ENCODE measurements at regions not wholly inside any gene's neighbourhood (a gene's known extent, or its start where the extent isn't known, plus 50 kb on each side); places are given as distances from the start of the nearest gene placed in this dataset.
"Not testable (repeated sequence)": the region's sequence is repeated elsewhere in the genome, so short reads cannot be mapped to it uniquely, and the experiment has no call there.

DNA sequence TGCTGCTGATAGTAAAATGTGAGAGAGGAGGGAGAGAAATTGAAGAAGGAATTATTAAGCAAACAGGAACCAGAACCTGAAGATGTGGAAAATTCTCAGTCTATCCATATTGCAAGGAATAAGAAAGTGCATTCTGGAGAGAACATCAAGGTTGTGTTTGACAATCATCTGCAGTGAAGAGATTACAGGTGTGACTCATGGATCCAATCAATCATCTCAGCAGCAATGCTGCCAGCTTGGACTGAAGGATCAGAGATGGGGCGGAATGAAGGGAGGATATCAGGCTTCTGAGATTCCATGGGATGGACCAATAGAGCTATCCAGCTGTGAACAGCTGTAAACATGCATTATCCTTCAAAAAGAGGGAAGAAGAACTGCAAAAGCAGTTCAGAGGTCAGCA is 247.3 kb downstream of the LPIN1 start:
- no peak for DNase-seq (ENCODE audit: low read depth)

DNA sequence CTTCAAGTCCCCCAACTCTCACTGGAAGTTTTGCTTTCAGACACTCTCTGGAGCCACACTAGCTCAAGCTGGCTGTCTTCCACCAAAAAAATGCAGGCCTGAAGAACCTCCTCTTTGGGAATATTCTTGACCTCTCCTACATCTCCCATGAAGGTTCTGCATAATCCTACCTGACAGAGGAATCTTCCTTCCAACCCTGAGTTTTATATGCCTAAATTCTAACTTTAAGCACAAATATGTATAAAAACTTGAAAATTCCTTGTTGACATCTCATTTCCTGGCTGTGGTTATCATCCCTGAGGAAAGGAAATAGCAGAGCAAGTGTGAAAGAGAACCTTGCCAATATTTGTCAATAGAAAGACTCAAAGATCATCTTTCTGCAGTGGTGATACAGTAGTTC is 249.0 kb downstream of the LPIN1 start:
- peak; percentile 52 for DNase-seq (ENCODE audit: low read depth)

DNA sequence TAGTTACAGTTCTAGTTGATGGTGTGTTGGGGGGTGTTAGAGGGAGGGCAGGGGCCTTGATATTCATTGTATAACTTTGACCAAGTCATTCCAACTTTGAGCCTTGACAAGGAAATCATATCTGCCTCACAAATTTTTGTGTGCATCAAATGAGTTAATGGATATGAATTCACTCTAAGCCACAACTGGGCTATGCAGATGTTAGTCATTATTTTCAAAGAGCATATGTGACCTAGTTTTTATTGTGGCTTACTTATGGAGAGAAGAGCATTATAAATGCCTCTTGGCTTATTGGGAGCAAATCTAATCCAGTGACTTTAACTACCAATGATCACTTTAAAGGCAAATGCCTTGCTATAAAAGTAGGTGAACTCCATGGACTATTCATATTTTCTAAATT is 250.2 kb downstream of the LPIN1 start:
- peak; percentile 39 for DNase-seq (ENCODE audit: low read depth)

DNA sequence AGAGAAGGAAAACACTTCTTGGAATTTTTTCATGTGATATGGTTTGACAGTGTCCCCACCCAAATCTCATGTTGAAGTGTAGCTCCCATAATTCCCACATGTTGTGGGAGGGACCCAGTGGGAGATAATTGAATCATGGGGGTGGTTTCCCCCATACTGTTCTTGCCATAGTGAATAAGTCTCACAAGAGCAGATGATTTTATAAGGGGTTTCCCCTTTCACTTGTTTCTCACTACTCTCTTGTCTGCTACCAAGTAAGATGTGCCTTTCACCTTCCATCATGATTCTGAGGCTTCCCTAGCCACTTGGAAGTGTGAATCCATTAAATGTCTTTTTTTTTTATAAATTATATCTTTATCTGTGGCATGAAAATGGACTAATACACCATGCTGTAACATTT is 250.7 kb downstream of the LPIN1 start:
- DNase-seq (ENCODE audit: low read depth): no peak

DNA sequence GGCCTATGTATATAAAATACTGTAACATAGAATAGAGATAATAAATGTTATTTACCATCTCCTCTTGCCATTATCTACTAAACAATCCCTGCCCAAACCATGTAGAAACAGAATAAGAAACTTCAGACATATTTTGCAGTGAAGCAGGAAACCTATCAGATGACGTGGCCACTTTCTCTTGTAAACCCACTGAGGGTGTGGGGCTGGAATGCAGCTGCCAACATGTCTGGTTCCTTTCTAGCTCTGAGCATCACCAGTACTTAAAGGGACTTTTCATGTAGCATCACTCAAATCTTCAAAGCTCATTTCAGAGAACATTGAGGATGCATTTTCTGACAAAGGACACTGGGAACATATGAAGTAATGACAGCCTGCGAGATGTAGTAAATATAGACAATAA is 251.8 kb downstream of the LPIN1 start:
- peak; percentile 53 for DNase-seq (ENCODE audit: low read depth)

DNA sequence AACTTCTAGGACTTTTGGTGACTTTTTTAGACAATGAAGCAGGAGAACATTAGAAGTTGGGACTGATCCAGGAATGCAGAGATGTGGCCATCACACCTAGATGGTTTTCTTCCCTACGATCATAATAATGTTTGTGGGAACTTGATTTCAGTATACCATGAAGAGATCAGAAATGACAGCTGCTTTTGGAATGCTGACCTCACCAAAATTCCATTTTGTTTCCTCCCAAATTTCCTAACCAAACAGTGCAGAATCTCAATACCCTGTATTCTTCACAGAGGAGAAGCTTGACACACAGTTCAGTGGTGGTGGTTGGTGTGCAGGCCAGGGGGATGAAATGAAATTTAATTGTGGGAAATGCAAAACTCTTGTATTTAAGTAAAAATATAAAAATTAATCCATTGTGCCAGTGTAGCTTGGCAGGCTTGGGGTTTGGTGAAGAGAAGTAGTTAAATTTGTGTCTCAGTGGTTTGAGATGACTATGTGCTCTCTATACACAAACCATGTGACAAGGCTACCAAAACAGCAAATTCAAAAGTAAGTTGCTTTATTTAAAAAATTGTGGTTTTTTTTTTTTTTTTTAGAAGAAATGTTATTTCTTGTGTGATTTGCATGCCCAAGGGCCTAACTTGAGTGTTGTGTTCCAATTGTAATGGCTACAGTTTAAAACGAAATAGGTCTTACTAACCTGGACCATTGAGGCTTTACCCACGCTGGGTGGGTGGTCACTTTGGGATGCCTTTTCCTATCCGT is 252.4 kb downstream of the LPIN1 start:
- peak; percentile 26 for DNase-seq (ENCODE audit: low read depth)

DNA sequence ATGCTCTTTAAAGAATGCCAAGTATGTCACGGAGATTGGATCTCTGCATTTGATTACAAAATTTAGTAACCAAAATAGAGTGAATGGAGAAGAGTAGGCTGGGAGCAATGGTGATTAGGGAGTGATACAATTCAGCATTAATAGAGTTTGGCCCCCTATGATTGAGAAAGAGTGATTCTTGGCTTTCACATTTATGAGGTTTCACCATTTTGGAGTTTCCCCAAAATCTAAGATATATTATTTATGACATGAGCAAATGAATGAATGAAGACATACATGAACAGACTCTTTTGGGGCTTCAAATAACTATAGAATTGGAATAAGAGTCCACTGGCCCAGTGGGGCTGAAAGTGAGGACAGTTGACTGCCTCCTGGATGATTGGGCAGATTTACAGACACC is 255.2 kb downstream of the LPIN1 start:
- DNase-seq (ENCODE audit: low read depth): no peak

DNA sequence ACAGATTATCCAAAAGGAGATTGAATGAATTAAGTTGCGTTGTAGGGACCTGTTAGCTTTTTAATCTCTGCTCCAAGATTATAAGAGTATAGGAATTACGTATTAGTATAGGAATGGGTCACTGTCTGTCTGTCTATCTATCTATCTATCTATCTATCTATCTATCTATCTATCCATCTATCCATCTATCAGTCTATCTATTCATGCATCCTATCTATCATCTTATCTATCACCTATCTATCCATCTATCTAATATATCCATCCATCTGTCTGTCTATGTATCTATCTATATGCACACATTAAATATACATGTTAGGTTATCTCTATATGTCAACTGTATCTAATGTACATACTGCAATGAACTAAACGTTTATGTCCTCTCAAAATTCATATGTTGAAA is 255.8 kb downstream of the LPIN1 start:
- no peak for DNase-seq (ENCODE audit: low read depth)

DNA sequence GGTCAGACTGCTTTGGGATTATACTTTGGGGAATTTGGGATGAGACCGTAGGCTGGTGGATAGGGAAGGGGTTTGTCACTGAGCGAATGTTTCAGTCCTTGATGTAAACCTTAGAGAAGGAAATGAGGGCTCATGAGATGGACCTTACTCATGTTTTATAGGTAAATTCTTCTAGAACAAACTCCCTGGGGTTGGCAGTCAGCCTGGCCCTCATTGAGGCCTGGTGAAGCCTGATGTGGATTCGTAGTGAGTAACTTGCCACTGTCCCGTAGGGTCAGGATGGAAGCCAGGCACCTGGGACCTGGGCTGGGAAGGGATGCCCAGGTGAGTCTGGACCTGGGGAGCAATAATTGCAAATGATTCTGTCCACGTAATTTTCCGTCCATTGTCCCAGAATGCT is 258.3 kb downstream of the LPIN1 start:
- no peak for DNase-seq (ENCODE audit: low read depth)

DNA sequence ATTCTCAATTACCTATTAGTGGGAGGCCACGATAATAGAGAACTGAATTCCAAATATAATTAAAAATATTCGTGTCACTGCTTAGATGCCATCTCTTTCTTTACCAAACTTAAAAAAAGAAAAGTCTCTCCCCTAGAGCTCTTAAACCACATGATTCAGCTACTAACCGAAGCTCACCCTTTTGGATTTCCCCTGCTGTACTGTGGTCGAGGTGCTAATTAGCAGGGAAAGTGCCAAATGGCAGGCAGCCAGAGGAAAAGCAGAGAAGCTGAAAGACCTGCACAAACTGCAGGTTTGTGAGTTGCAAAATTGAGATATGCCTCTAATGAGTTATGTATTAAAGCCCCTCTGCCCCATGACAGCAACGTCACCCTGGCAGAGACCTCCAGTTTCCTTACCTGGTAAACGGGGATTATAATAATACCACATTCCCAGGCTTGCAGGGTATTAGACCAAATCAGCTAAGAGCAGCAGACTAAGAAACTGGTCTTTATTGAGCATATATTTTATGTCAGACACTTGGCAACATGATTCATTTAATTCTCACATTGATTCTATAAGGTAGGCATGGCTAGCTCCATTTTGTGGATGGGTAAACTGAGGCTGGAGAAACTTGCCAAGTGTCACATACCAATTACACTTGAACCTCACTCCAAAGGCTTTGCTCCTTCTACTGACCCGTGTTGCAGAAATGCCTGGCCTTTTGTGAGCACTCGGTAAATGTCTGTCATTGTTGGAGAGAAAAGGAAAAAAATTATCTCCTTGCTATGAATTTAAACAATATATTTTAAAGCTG is 259.7 kb downstream of the LPIN1 start:
- DNase-seq (ENCODE audit: low read depth): peak; percentile 67

DNA sequence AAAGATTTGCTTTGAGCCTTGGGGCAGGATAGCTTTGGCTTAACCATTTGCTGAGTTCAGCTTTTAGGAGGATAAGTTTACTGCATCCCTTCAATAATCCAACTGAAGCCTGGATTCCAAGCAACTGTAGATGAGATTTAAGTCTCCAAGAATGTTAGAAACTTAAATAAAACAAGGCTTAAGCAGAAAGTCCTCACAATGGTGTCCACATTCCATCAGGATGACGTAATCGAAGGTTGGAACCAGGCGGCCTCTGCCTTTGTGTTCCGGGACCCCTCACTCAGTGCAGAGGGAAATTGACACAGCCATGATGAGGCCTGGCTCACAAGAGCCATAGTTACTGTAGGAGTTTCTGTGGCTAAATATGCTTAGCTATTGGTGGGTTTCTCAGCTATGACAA is 260.4 kb downstream of the LPIN1 start:
- DNase-seq (ENCODE audit: low read depth): peak; percentile 69

DNA sequence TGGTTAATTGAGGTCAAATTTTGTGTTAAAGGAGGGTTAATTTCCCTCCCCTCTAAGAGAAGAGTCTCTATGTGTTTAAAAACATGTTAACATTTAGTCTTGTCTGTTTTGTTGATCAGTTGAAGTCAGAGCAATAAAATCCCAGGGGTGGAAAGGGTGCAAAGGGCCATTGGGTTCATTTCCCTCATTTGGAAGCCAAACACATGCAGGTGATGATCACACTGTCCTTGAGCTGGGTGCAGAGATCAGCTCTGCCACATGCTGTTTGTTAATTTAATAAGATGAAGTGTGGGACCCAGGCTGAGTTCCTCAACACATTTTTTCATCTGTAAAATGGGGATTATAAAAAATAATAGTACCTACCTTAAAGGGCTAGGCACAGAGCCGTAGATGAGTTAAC is 260.9 kb downstream of the LPIN1 start:
- DNase-seq (ENCODE audit: low read depth): no peak

DNA sequence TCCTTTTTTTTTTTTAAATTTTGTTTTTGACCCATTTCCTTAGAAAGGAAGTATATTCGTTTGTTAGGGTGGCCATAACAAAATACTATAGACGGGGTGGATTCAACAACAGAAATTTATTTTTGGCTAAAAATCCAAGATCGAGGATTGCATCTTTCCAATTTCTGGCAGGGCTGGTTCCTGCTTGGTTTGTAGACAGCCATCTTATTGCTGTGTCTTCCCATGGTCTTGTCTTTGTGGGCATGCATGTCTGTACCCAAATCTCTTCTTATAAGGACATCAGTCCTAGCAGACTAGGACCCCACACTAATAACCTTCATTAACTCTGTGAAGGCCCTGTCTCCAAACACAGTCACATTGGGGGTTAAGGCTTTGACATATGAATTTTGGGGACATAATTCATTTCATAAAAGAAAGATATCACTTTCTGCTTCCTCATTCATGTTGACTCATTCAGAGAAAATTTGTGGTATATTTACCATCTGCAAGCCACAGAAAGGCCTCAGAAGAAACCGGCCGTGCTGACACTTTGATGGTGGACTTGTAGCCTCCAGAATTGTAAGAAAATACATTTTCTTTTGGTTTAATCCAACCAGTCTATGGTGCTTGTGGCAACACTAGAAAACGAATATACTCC is 262.1 kb downstream of the LPIN1 start:
- peak; percentile 67 for DNase-seq (ENCODE audit: low read depth)

DNA sequence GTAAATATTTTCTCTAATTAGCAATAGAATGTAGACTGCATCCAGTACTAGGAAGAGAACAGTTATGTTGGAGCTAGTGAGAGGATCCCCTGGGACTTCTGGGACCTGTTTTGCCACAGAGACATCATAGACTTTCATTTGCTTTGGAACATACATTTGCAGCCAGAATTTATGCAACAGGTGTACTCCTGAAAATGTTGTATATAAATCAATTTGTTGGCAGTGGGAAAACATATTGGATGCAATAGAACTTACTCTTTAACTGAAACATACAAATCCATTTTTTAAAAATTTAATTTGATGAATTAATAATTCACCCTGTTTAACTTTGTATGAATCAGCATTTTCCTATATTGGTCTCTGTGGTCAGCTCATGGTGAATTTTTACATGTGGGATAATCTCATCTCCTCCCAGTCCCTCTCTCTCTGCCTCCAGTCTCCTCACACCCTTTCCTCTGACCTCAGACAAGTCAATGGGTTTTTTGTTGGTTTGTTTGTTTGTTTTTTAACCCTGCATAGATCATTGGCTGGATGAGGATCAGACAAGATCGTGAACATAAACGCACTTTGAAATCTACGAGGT is 263.0 kb downstream of the LPIN1 start:
- DNase-seq (ENCODE audit: low read depth): no peak

DNA sequence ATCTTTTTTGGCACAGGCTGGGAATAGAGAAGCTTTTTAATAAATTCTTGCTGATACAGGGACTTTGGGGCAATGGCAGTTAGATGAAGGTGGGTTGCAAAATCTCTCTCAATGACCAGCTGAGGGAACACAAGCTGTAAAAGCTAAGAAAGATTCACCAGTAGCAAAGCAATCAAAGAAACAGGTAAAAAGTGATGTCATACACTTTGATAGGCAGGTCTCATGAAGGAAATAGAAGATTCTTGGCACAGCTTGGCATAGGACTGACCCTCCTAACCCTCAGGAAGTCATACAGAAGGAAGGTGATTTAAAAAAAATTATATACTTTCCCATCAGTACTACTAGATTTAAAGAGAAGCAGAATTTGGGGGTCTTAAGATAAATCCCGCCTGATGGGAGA is 263.6 kb downstream of the LPIN1 start:
- DNase-seq (ENCODE audit: low read depth): no peak

DNA sequence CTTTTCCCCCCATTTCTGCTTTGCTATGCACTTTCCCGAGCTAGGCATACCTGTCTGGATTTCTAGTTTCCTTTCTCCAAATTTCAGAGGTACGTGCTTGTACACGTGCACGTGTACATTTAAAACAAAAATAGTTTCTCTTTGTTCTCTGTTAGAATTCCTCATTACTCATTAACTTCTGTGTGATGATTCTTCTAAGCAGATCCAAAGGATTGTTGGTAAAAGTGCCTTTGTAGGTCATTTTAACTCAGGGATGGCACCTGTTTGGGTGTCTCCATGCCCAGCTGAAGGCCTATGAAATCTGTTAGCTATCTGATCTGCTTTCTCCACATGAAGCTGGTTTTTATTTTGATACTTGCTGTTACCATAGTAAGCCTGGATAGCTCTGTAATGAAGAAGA is 264.3 kb downstream of the LPIN1 start:
- no peak for DNase-seq (ENCODE audit: low read depth)

DNA sequence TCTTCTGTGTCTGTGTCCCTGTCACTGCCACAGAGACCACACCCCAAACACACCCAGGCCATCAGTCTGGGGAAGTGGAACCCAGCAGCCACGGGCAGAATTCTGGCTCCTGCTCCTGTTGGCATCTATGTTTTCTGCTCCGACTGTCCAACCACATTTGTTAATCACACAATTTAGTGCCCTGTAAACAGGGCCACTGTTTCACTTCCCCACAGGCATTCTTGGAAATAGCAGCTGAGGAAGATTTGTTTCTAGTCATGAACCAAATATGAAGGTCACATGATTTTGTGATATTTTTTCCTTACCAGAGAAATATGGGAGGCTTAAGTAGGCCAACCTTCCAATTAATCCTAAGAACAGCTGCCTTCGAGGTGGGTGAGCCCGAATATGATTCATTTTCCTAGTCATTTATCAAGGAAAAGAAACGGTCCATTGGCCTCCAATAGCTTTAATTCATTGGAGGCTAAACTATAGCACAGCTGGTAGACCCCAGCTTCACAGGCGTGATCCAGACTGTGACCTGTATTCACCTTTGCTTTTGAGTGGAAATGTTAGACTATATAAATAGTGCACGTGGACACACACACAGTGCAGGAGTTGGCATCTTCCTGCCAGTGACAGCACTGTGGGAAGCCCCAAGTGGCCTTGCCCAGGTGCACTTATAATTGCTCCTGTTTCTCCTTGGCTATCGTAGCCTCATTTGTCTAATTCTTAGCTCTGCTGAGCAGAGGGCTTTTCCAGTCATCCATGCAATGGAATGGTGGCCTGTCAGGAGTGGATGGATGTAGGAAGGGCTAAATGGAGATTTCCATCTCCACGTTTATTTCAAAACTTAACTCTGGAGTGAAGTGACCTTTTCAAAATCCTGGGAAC is 267.9 kb downstream of the LPIN1 start:
- peak; percentile 60 for DNase-seq (ENCODE audit: low read depth)

DNA sequence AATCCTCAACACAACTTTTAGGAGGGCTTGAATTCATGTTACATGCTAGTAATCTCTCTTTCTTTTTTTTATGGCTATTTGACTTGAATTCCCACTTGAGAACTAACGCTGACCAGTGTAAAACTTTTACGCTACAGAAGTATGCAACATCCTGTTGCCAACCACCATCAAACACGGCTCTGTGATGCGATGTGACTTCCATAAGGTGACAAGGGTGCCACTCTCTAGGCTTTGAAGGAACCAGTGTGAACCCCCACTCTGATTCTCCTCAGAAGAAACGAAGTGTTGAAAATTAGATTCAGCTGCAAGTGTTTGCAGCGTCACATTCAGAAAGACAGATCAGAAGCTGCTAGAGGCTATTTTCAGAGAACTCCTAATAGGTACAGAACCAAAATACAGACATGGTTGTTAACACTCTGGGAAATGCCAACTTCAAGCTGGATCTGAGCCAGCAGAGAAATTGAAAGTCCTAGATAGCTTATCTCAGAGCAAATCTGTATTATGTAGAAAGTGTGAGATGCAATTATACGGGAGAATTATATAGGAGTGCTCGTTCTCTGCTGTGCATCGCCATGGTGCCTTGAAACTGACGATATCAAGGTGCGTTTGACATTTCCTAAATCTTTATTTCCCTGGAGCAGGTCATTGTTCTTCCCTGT is 271.2 kb downstream of the LPIN1 start:
- no peak for DNase-seq (ENCODE audit: low read depth)

DNA sequence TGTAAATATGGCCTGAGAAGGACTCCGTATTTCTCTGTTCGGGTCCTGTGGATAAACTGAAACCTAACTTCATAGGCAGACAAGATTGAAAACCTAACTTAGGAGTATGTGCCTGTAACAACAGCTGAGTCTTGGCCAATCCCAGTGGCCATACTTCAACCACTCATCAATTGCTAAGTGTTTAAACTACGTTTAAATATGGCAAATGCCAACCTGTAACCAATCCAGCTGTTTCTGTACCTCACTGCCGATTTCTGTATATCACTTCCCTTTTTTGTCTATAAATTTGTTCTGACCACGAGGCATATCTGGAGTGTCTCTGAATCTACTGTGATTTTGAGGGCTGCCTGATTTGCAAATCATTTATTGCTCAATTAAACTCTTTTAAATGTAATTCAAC is 272.3 kb downstream of the LPIN1 start:
- DNase-seq (ENCODE audit: low read depth): not testable (repeated sequence)

DNA sequence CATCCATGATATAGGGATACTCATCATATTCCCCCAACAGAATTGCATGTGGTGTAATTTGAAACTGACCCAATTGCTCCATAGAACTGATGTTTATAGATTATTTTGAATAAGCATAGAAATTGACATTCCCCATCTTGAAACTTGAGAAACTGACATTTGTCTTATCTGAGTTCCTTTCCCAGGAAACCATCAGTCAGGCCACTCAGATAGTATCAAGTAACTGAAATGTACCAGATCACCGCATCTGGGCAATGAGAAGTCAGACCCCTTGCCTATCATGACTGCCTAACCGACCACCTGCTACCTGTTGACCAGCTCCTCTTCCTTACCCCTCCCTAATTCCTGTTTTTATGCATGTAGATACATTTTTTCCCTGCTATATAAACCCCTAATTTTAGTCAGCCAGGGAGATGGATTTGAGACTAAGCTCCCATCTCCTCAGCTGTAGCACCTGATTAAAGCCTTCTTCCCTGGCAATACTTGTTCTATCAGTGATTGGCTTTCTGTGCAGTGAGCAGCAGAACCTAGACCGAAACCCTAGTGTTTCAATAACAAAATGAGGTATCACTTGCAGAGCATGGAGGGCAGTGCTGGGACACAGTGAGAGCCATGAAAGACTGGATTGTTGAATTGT is 274.5 kb downstream of the LPIN1 start:
- DNase-seq (ENCODE audit: low read depth): no peak

All from M059J (cell line).